Esophagus squamous epithelium (tissue), 5 donors: ENCODE measurements at regions not wholly inside any gene's neighbourhood (a gene's known extent, or its start where the extent isn't known, plus 50 kb on each side); places are given as distances from the start of the nearest gene placed in this dataset.
"Not testable (repeated sequence)": the region's sequence is repeated elsewhere in the genome, so short reads cannot be mapped to it uniquely, and the experiment has no call there.

Experiments used
- DNase-seq: peaks from one replicate; lab custom pipeline; 2025; lab: John Stamatoyannopoulos, UW
- H3K27ac ChIP-seq, 4 donors: fragments of 200-600 bp; sonication (generic); one replicate each; pipeline ENCODE4 v1.5.1; 2016 to 2019; ENCODE audit warnings: mild to moderate bottlenecking in 1 of 4
- H3K27me3 ChIP-seq, 4 donors: fragments of 200-600 bp; sonication (generic); 1 replicate in 3 of 4; 2 replicates in 1 of 4; pipeline versions ENCODE4 v1.5.1 to v1.6.0; 2017 to 2021; ENCODE audit warnings: antibody characterized with exemption in 1 of 4
- H3K36me3 ChIP-seq, 3 donors: fragments of 200-600 bp; sonication (generic); one replicate each; pipeline ENCODE4 v1.5.1; 2016 to 2019
- H3K4me1 ChIP-seq, 3 donors: fragments of 200-600 bp; sonication (generic); one replicate each; pipeline ENCODE4 v1.5.1; 2017 to 2019
- H3K4me3 ChIP-seq, 4 donors: fragments of 200-600 bp; sonication (generic); 1 replicate in 3 of 4; 2 replicates in 1 of 4; pipeline ENCODE4 v1.5.1; 2016 to 2019; ENCODE audit warnings: mild to moderate bottlenecking in 2 of 4, moderate library complexity in 1 of 4
- H3K9me3 ChIP-seq, 3 donors: fragments of 200-600 bp; sonication (generic); one replicate each; pipeline ENCODE4 v1.5.1; 2016 to 2019
- POLR2A ChIP-seq, 4 donors: fragments of 450-650 bp; IDR thresholded peaks; one replicate each; pipeline ENCODE4 v1.6.1; 2017; ENCODE audit warnings: antibody characterized with exemption in 4 of 4, mild to moderate bottlenecking in 4 of 4, moderate library complexity in 3 of 4
- WGBS, 2 donors: methylation state at CpG; one replicate each; pipeline ENCODE4 v1.1.5; 2018; 5-methylcytosine and 5-hydroxymethylcytosine counted together
- intact Hi-C: fragments of 100-400 bp; cut with DNase I; formaldehyde crosslinking; loops from one replicate; pipeline ENCODE4 v1.15.0; 2022
- TF ChIP-seq, protein P1 (sequence below), 6 experiments: fragments of 450-650 bp in 4 of 6; fragments of 200-600 bp in 2 of 6; sonication (generic) in 2 of 6; IDR thresholded peaks; one replicate each; pipeline ENCODE4 v1.5.1; 2016 to 2019; ENCODE audit warnings: antibody characterized with exemption in 6 of 6, mild to moderate bottlenecking in 4 of 6, moderate library complexity in 4 of 6
- donor health status: DM: yes; HTN: yes; CAD: no.

DNA sequence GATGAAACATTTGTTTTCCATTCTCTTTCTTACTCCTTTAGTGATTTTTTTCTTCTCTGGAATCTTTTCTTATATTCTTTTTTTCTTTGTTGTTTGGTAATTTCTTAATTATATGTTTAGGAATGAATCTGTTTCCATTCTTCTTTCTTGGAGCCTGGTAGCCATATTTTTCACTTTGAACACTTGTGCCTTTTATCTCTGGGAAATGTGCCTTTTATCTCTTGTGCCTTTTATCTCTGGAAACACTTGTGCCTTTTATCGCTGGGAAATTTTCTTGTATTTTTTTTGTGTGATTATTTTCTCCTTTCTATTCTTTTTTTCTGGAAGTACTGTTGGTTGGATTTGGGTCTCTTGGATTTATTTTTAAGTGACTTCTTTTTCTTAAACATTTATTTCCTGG is 118.2 kb downstream of the LEPR start:
- intact Hi-C loops, result no loop called here
- Histone ChIP-seq H3K4me1 (no peaks in the 10 kb centered on the region), H3K9me3 (no peaks in the 10 kb centered on the region), H3K27me3 (no peaks in the 10 kb centered on the region), H3K36me3 (no peaks in the 10 kb centered on the region), H3K4me3 (no peak overlapping the region), H3K27ac (no peak overlapping the region)
- TF ChIP-seq, protein P1, sequence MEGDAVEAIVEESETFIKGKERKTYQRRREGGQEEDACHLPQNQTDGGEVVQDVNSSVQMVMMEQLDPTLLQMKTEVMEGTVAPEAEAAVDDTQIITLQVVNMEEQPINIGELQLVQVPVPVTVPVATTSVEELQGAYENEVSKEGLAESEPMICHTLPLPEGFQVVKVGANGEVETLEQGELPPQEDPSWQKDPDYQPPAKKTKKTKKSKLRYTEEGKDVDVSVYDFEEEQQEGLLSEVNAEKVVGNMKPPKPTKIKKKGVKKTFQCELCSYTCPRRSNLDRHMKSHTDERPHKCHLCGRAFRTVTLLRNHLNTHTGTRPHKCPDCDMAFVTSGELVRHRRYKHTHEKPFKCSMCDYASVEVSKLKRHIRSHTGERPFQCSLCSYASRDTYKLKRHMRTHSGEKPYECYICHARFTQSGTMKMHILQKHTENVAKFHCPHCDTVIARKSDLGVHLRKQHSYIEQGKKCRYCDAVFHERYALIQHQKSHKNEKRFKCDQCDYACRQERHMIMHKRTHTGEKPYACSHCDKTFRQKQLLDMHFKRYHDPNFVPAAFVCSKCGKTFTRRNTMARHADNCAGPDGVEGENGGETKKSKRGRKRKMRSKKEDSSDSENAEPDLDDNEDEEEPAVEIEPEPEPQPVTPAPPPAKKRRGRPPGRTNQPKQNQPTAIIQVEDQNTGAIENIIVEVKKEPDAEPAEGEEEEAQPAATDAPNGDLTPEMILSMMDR (IDR thresholded peaks at IDR 0.05), result no peak
- TF ChIP-seq POLR2A (IDR thresholded peaks at IDR 0.05), result no peak
- no peak for DNase-seq
- 27 to 33% methylated on average over 1 of the region's 1 CpG for WGBS, 2 donors

DNA sequence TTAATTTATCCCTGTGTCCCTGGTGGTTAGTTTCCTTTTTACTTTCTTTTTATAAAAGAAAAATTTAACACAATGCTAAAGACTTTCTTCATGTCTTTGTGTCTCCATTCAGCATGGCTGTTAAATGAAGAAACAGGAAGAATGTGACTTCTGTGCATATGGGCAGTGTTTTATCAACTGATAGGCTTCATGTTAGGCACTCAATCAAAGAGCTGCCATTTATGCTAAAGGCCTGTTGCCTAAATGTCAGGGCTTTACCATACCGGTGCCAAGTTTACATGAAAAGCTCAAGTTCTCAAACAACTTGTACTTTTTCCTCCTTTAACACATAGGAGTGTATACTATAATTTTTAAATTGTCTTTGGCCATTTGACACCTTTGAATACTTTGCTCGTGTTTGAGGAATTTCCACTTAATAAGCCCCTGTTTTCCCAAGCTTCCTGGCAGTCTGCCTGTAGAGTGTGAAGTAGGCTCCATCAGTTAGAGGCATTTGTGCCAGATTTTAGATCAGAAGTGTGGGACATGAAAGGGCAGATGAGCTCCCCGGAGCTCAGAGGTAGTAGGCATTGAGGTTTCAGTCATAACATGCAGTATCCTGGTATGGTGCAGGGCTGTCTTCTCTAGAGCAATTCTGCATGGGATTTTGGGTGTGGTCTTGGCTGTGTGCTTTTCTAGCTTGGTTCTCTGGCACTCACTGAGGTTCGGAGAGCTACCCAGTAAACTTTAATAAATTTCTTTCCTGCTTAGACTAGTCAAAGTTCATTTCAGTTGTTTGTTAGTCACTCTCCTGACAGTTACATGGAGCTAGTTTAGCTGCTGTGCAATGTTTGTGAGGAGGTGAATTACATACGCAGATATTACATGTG is 119.0 kb downstream of the LEPR start:
- Histone ChIP-seq H3K9me3 (no peaks in the 10 kb centered on the region), H3K4me3 (no peak overlapping the region), H3K27ac (no peak overlapping the region), H3K36me3 (no peaks in the 10 kb centered on the region), H3K27me3 (no peaks in the 10 kb centered on the region), H3K4me1 (no peaks in the 10 kb centered on the region)
- DNase-seq, result no peak
- TF ChIP-seq, protein P1 (IDR thresholded peaks at IDR 0.05), result no peak
- TF ChIP-seq POLR2A (IDR thresholded peaks at IDR 0.05), result no peak
- intact Hi-C loops, result no loop called here
- WGBS, 2 donors, result 51% methylated on average over 4 to 5 of the region's 5 CpGs

DNA sequence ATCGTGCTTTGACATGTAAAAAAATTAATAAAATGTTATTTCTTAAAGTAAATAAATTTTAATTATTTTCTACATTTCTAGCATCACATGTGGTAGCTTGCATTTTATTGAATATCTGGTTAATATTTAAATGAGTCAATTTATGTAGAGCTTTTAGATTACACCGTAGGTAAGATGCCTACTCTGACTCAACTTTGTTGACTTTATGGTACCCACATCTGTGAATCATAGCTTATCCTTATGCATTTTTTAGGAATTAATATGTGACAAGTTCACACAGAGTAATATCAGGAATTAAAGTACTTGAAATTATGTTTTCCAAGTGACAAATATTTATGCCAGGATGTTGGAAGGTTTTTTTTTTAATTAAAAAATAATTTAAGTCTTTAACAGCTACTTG is 120.7 kb downstream of the LEPR start:
- 61 to 67% methylated on average over 2 of the region's 2 CpGs for whole genome bisulfite sequencing, 2 donors
- no peak overlapping the region for H3K4me3 ChIP-seq
- H3K4me1 ChIP-seq, result no peaks in the 10 kb centered on the region
- no peaks in the 10 kb centered on the region for H3K9me3 ChIP-seq
- intact Hi-C loops, result no loop called here
- no peak for DNase-seq
- TF ChIP-seq, protein P1 (IDR thresholded peaks at IDR 0.05), result no peak
- TF ChIP-seq POLR2A (IDR thresholded peaks at IDR 0.05), result no peak
- H3K27me3 ChIP-seq, result no peaks in the 10 kb centered on the region
- no peaks in the 10 kb centered on the region for H3K36me3 ChIP-seq
- no peak overlapping the region for H3K27ac ChIP-seq

DNA sequence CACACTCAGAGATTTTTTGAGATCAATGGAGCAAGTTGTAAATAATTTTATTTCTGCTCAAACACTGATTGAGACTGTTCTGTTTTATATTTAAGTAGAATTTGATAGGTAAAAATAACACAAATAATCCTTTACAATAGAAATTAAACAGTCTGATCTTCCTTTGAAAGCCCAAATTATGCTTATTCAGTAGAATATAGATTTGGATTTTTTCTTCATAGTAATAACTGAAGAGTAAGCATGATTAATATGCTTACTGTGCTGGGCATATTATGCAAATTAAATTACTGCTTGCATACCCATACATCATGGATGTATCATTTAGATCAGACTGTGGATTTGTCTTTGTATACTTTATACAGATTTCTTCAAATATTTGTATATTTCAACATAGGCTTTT is 121.4 kb downstream of the LEPR start:
- intact Hi-C loops, result no loop called here

DNA sequence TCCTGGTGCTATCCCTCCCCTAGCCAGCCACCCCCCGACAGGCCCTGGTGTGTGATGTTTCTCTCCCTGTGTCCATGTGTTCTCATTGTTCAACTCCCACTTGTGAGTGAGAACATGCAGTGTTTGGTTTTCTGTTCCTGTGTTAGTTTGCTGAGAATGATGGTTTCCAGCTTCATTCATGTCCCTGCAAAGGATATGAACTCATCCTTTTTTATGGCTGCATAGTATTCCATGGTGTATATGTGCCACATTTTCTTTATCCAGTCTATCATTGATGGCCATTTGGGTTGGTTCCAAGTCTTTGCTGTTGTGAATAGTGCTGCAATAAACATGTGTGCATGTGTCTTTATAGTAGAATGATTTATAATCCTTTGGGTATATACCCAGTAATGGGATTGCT is 122.1 kb downstream of the LEPR start:
- H3K27me3 ChIP-seq, intact Hi-C loops: not testable (repeated sequence)
- 100% methylated on average over 1 of the region's 1 CpG for WGBS, 2 donors

More for the DNA sequence above, 121.4 kb downstream of the LEPR start:
- DNase-seq, result no peak
- no peaks in the 10 kb centered on the region for H3K9me3 ChIP-seq
- TF ChIP-seq, protein P1 (IDR thresholded peaks at IDR 0.05), result no peak
- TF ChIP-seq POLR2A (IDR thresholded peaks at IDR 0.05), result no peak
- H3K36me3 ChIP-seq, result no peaks in the 10 kb centered on the region
- H3K4me1 ChIP-seq, result no peaks in the 10 kb centered on the region
- H3K27ac ChIP-seq, result no peak overlapping the region
- no peak overlapping the region for H3K4me3 ChIP-seq
- H3K27me3 ChIP-seq, result no peaks in the 10 kb centered on the region

DNA sequence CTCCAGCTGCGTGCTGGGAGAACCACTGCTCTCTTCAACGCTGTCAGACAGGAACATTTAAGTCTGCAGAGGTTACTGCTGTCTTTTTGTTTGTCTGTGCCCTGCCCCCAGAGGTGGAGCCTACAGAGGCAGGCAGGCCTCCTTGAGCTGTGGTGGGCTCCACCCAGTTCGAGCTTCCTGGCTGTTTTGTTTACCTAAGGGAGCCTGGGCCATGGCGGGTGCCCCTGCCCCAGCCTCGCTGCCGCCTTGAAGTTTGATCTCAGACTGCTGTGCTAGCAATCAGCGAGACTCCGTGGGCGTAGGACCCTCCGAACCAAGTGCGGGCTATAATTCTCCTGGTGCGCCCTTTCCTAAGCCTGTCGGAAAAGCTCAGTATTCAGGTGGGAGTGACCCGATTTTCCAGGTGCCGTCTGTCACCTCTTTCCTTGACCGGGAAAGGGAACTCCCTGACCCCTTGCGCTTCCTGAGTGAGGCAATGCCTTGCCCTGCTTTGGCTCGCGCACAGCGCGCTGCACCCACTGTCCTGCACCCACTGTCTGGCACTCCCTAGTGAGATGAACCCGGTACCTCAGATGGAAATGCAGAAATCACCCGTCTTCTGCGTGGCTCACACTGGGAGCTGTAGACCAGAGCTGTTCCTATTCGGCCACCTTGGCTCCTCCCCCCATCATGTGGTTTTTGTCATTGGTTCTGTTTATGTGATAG is 130.0 kb downstream of the LEPR start:
- H3K4me3 ChIP-seq, intact Hi-C loops, H3K36me3 ChIP-seq, H3K27me3 ChIP-seq, H3K27ac ChIP-seq, H3K4me1 ChIP-seq, DNase-seq, H3K9me3 ChIP-seq: not testable (repeated sequence)
- 64 to 80% methylated on average over 9 to 19 of the region's 25 CpGs for WGBS, 2 donors

More for the DNA sequence above, 122.1 kb downstream of the LEPR start:
- H3K27ac ChIP-seq, H3K36me3 ChIP-seq, H3K4me3 ChIP-seq, H3K4me1 ChIP-seq, DNase-seq, H3K9me3 ChIP-seq: not testable (repeated sequence)

DNA sequence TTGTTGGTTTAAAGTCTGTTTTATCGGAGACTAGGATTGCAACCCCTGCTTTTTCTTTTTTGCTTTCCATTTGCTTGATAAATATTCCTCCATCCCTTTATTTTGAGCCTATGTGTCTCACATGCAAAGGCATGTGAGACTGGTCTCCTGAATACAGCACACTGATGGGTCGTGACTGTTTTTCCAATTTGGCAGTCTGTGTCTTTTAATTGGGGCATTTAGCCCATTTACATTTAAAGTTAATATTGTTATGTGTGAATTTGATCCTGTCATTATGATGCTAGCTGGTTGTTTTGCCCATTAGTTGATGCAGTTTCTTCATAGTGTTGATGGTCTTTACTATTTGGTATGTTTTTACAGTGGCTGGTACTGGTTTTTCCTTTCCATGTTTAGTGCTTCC is 132.0 kb downstream of the LEPR start:
- 73 to 85% methylated on average over 2 of the region's 2 CpGs for WGBS, 2 donors
- H3K27me3 ChIP-seq, H3K4me3 ChIP-seq, H3K27ac ChIP-seq, DNase-seq, H3K36me3 ChIP-seq, H3K4me1 ChIP-seq, H3K9me3 ChIP-seq, intact Hi-C loops: not testable (repeated sequence)

DNA sequence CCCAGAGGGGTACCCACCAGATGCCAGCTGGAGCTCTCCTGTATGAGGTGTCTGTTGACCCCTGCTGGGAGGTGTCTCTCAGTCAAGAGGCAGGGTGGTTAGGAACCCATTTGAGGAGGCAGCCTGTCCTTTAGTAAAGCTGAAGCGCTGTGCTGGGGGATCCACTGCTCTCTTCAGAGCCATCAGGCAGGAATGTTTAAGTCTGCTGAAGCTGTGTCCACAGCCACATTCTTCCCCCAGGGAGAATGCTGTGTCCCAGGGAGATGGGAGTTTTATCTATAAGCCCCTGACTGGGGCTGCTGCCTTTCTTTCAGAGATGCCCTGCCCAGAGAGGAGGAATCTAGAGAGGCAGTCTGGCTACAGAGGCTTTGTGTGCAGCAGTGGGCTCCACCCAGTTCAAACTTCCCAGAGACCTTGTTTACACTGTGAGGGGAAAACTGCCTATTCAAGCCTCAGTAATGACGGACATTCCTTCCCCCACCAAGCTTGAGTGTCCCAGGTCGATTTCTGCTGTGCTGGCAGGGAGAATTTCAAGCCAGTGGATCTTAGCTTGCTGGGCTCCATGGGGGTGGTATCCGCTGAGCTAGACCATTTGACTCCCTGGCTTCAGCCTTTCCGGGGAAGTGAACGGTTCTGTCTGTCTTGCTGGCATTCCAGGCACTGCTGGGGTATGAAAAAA is 133.8 kb downstream of the LEPR start:
- H3K4me1 ChIP-seq, intact Hi-C loops, H3K9me3 ChIP-seq, H3K36me3 ChIP-seq, H3K27ac ChIP-seq, H3K27me3 ChIP-seq, H3K4me3 ChIP-seq, DNase-seq: not testable (repeated sequence)
- 57 to 60% methylated on average over 3 to 5 of the region's 6 CpGs for WGBS, 2 donors
